ENCODE measurements at regions not wholly inside any gene's neighbourhood (a gene's known extent, or its start where the extent isn't known, plus 50 kb on each side); places are given as distances from the start of the nearest gene placed in this dataset.
"Not testable (repeated sequence)": the region's sequence is repeated elsewhere in the genome, so short reads cannot be mapped to it uniquely, and the experiment has no call there.

GRCh38 chr2:33978471-33978870 lies 379.4 kb upstream of the FAM98A start:
- DNase-seq (ENCODE audit: low read depth): no peak

GRCh38 chr2:33975498-33975897 lies 376.4 kb upstream of the FAM98A start:
- DNase-seq (ENCODE audit: low read depth): no peak

- DNase-seq (ENCODE audit: low read depth): no peak
Observed at GRCh38 chr2:33967103-33967502, 368.0 kb upstream of the FAM98A start.

GRCh38 chr2:33958591-33958990 lies 359.5 kb upstream of the FAM98A start:
- DNase-seq (ENCODE audit: low read depth): no peak

GRCh38 chr2:33949371-33949770 lies 350.3 kb upstream of the FAM98A start:
- DNase-seq (ENCODE audit: low read depth): no peak

GRCh38 chr2:33946193-33946592 lies 347.1 kb upstream of the FAM98A start:
- no peak for DNase-seq (ENCODE audit: low read depth)

- no peak for DNase-seq (ENCODE audit: low read depth)
Observed at GRCh38 chr2:33933203-33933602, 334.1 kb upstream of the FAM98A start.

- DNase-seq (ENCODE audit: low read depth): no peak
Observed at GRCh38 chr2:33931164-33931563, 332.1 kb upstream of the FAM98A start.

GRCh38 chr2:33929467-33929866 lies 330.4 kb upstream of the FAM98A start:
- DNase-seq (ENCODE audit: low read depth): no peak

GRCh38 chr2:33927756-33928155 lies 328.7 kb upstream of the FAM98A start:
- DNase-seq (ENCODE audit: low read depth): no peak

GRCh38 chr2:33925311-33925710 lies 326.2 kb upstream of the FAM98A start:
- DNase-seq (ENCODE audit: low read depth): no peak

GRCh38 chr2:33924586-33925169 lies 325.6 kb upstream of the FAM98A start:
- DNase-seq (ENCODE audit: low read depth): no peak

- no peak for DNase-seq (ENCODE audit: low read depth)
Observed at GRCh38 chr2:33917252-33917651, 318.2 kb upstream of the FAM98A start.

- DNase-seq (ENCODE audit: low read depth): no peak
Observed at GRCh38 chr2:33913071-33913616, 314.0 kb upstream of the FAM98A start.

- DNase-seq (ENCODE audit: low read depth): no peak
Observed at GRCh38 chr2:33911327-33911726, 312.2 kb upstream of the FAM98A start.

- DNase-seq (ENCODE audit: low read depth): no peak
Observed at GRCh38 chr2:33909945-33910695, 311.0 kb upstream of the FAM98A start.

- DNase-seq (ENCODE audit: low read depth): no peak
Observed at GRCh38 chr2:33907866-33908265, 308.8 kb upstream of the FAM98A start.

GRCh38 chr2:33906129-33906528 lies 307.0 kb upstream of the FAM98A start:
- DNase-seq (ENCODE audit: low read depth): not testable (repeated sequence)

- no peak for DNase-seq (ENCODE audit: low read depth)
Observed at GRCh38 chr2:33904801-33905200, 305.7 kb upstream of the FAM98A start.

GRCh38 chr2:33903701-33904100 lies 304.6 kb upstream of the FAM98A start:
- no peak for DNase-seq (ENCODE audit: low read depth)

- no peak for DNase-seq (ENCODE audit: low read depth)
Observed at GRCh38 chr2:33903215-33903614, 304.1 kb upstream of the FAM98A start.

GRCh38 chr2:33900610-33901009 lies 301.5 kb upstream of the FAM98A start:
- DNase-seq (ENCODE audit: low read depth): no peak

- no peak for DNase-seq (ENCODE audit: low read depth)
Observed at GRCh38 chr2:33897741-33898140, 298.6 kb upstream of the FAM98A start.

GRCh38 chr2:33893824-33894223 lies 294.7 kb upstream of the FAM98A start:
- no peak for DNase-seq (ENCODE audit: low read depth)

Data from T follicular helper cell (primary cell).